ENCODE measurements at regions not wholly inside any gene's neighbourhood (a gene's known extent, or its start where the extent isn't known, plus 50 kb on each side); places are given as distances from the start of the nearest gene placed in this dataset.

GRCh38 chr1:37234941-37235418 lies 200.7 kb upstream of the GRIK3 start:
- TF ChIP-seq CTCF (IDR thresholded peaks at IDR 0.05; ENCODE audit: insufficient read depth, low read length, poor library complexity, severe bottlenecking), result no peak
- TF ChIP-seq EZH2phosphoT487 (conservative IDR thresholded peaks at IDR 0.05; ENCODE audit: low read length), result no peak

Data from SU-DHL-6 (cell line).